NCI-H1092 (cell line): ENCODE measurements at regions not wholly inside any gene's neighbourhood (a gene's known extent, or its start where the extent isn't known, plus 50 kb on each side); places are given as distances from the start of the nearest gene placed in this dataset.
"Not testable (repeated sequence)": the region's sequence is repeated elsewhere in the genome, so short reads cannot be mapped to it uniquely, and the experiment has no call there.

Source experiments
- DNase-seq: peaks from one replicate; lab custom pipeline; 2025; lab: John Stamatoyannopoulos, UW

GRCh38 chr9:7542693-7543092 is 256.9 kb downstream of the DMAC1 start:
- no peak for DNase-seq

- peak; percentile 33 for DNase-seq
Measured at GRCh38 chr9:7542126-7542525, 257.5 kb downstream of the DMAC1 start.

- peak; percentile 52 for DNase-seq
Measured at GRCh38 chr9:7536310-7536939, 263.2 kb downstream of the DMAC1 start.

GRCh38 chr9:7534211-7534935 is 265.2 kb downstream of the DMAC1 start:
- no peak for DNase-seq

- DNase-seq, result no peak
Measured at GRCh38 chr9:7533376-7534090, 266.0 kb downstream of the DMAC1 start.

- DNase-seq, result no peak
Measured at GRCh38 chr9:7523426-7524043, 276.0 kb downstream of the DMAC1 start.

GRCh38 chr9:7520396-7520795 is 279.2 kb downstream of the DMAC1 start:
- DNase-seq, result no peak

GRCh38 chr9:7516376-7516775 is 283.2 kb downstream of the DMAC1 start:
- DNase-seq, result no peak

GRCh38 chr9:7510199-7510598 is 289.4 kb downstream of the DMAC1 start:
- DNase-seq, result no peak

- DNase-seq, result no peak
Measured at GRCh38 chr9:7509576-7510145, 289.9 kb downstream of the DMAC1 start.

- DNase-seq, result no peak
Measured at GRCh38 chr9:7508516-7508915, 291.1 kb downstream of the DMAC1 start.

GRCh38 chr9:7507566-7508270 is 291.9 kb downstream of the DMAC1 start:
- DNase-seq, result no peak

- DNase-seq, result no peak
Measured at GRCh38 chr9:7507026-7507425, 292.6 kb downstream of the DMAC1 start.

- peak; percentile 19 for DNase-seq
Measured at GRCh38 chr9:7500521-7500920, 299.1 kb downstream of the DMAC1 start.

- DNase-seq, result no peak
Measured at GRCh38 chr9:7491641-7492040, 307.9 kb downstream of the DMAC1 start.

- no peak for DNase-seq
Measured at GRCh38 chr9:7490317-7491108, 309.1 kb downstream of the DMAC1 start.

GRCh38 chr9:7489036-7489435 is 310.5 kb downstream of the DMAC1 start:
- DNase-seq, result no peak

GRCh38 chr9:7484014-7484413 is 315.6 kb downstream of the DMAC1 start:
- DNase-seq, result not testable (repeated sequence)

GRCh38 chr9:7481570-7481969 is 318.0 kb downstream of the DMAC1 start:
- no peak for DNase-seq

- DNase-seq, result no peak
Measured at GRCh38 chr9:7479300-7479699, 320.3 kb downstream of the DMAC1 start.

- DNase-seq, result no peak
Measured at GRCh38 chr9:7478646-7479045, 320.9 kb downstream of the DMAC1 start.
